Uterus (tissue), 3 donors: ENCODE measurements at regions not wholly inside any gene's neighbourhood (a gene's known extent, or its start where the extent isn't known, plus 50 kb on each side); places are given as distances from the start of the nearest gene placed in this dataset.
"Not testable (repeated sequence)": the region's sequence is repeated elsewhere in the genome, so short reads cannot be mapped to it uniquely, and the experiment has no call there.

Experiments used
- DNase-seq, 2 donors: peaks; one replicate each; pipeline ENCODE4 v3.0.0-alpha.2; 2019 to 2020
- H3K27ac ChIP-seq, 2 donors: fragments of 200-600 bp; sonication (generic); 1 replicate in 1 of 2; 2 replicates in 1 of 2; pipeline ENCODE4 v1.5.1; 2016 to 2018
- H3K27me3 ChIP-seq, 2 donors: fragments of 200-600 bp; sonication (generic); one replicate each; pipeline ENCODE4 v1.5.1; 2018 to 2019; ENCODE audit warnings: control low read depth in 1 of 2
- H3K36me3 ChIP-seq, 2 donors: fragments of 200-600 bp; sonication (generic); one replicate each; pipeline ENCODE4 v1.5.1; 2019; ENCODE audit warnings: control low read depth in 1 of 2
- H3K4me1 ChIP-seq, 2 donors: fragments of 200-600 bp; sonication (generic); one replicate each; pipeline ENCODE4 v1.5.1; 2018 to 2019; ENCODE audit warnings: control low read depth in 1 of 2
- H3K4me3 ChIP-seq, 2 donors: fragments of 200-600 bp; sonication (generic); 1 replicate in 1 of 2; 2 replicates in 1 of 2; pipeline ENCODE4 v1.5.1; 2018 to 2019; ENCODE audit warnings: mild to moderate bottlenecking in 1 of 2
- H3K9me3 ChIP-seq, 2 donors: fragments of 200-600 bp; sonication (generic); one replicate each; pipeline ENCODE4 v1.5.1; 2019; ENCODE audit warnings: control low read depth in 1 of 2
- CTCF ChIP-seq, 4 experiments: fragments of 200-600 bp in 2 of 4; fragments of 450-650 bp in 2 of 4; sonication (generic) in 2 of 4; IDR thresholded peaks; one replicate each; pipeline ENCODE4 v1.5.1; 2016 to 2019; ENCODE audit warnings: antibody characterized with exemption in 4 of 4, mild to moderate bottlenecking in 2 of 4, moderate library complexity in 1 of 4
- POLR2A ChIP-seq, 2 donors: fragments of 450-650 bp; IDR thresholded peaks; one replicate each; pipeline ENCODE4 v1.6.1; 2016; ENCODE audit warnings: antibody characterized with exemption in 2 of 2, mild to moderate bottlenecking in 1 of 2, moderate library complexity in 1 of 2
- intact Hi-C: fragments of 100-400 bp; cut with DNase I; formaldehyde crosslinking; loops from one replicate; pipeline ENCODE4 v1.15.1; 2023; ENCODE audit warnings: low total_unique reads
- donor health status: DM: yes; HTN: yes; CAD: no.

GRCh38 chr10:65628493-65629139, 1297.2 kb upstream of the LRRTM3 start:
- Histone ChIP-seq H3K36me3 (no peaks in the 10 kb centered on the region), H3K4me3 (no peak overlapping the region), H3K9me3 (no peaks in the 10 kb centered on the region), H3K4me1 (no peaks in the 10 kb centered on the region), H3K27me3 (no peaks in the 10 kb centered on the region), H3K27ac (no peak overlapping the region)
- intact Hi-C loops, result no loop called here
- TF ChIP-seq CTCF (IDR thresholded peaks at IDR 0.05) (no peak), POLR2A (IDR thresholded peaks at IDR 0.05) (no peak)
- no peak for DNase-seq

GRCh38 chr10:65660006-65660405, 1265.8 kb upstream of the LRRTM3 start:
- Histone ChIP-seq H3K27me3 (no peaks in the 10 kb centered on the region), H3K4me1 (no peaks in the 10 kb centered on the region), H3K27ac (no peak overlapping the region), H3K9me3 (no peaks in the 10 kb centered on the region), H3K4me3 (no peak overlapping the region), H3K36me3 (no peaks in the 10 kb centered on the region)
- DNase-seq, result no peak
- TF ChIP-seq POLR2A (IDR thresholded peaks at IDR 0.05), result no peak
- TF ChIP-seq CTCF (IDR thresholded peaks at IDR 0.05), result no peak
- intact Hi-C loops, result no loop called here

- H3K9me3 ChIP-seq, result no peaks in the 10 kb centered on the region
Measured at GRCh38 chr10:65670087-65670486, 1255.7 kb upstream of the LRRTM3 start.

GRCh38 chr10:65670596-65670995, 1255.2 kb upstream of the LRRTM3 start:
- DNase-seq, H3K9me3 ChIP-seq, H3K36me3 ChIP-seq, intact Hi-C loops, H3K27me3 ChIP-seq, H3K4me3 ChIP-seq, H3K4me1 ChIP-seq, H3K27ac ChIP-seq: not testable (repeated sequence)

More at GRCh38 chr10:65670087-65670486, 1255.7 kb upstream of the LRRTM3 start:
- TF ChIP-seq POLR2A (IDR thresholded peaks at IDR 0.05) (no peak), CTCF (IDR thresholded peaks at IDR 0.05) (no peak)
- no peak overlapping the region for H3K27ac ChIP-seq
- no peaks in the 10 kb centered on the region for H3K4me1 ChIP-seq
- no peaks in the 10 kb centered on the region for H3K27me3 ChIP-seq
- DNase-seq, result no peak
- intact Hi-C loops, result no loop called here
- no peak overlapping the region for H3K4me3 ChIP-seq
- no peaks in the 10 kb centered on the region for H3K36me3 ChIP-seq

- intact Hi-C loops, result no loop called here
- H3K27me3 ChIP-seq, result no peaks in the 10 kb centered on the region
- H3K9me3 ChIP-seq, result no peaks in the 10 kb centered on the region
- no peak overlapping the region for H3K4me3 ChIP-seq
- no peaks in the 10 kb centered on the region for H3K36me3 ChIP-seq
- no peak for DNase-seq
- H3K4me1 ChIP-seq, result no peaks in the 10 kb centered on the region
- H3K27ac ChIP-seq, result no peak overlapping the region
- no peak for TF ChIP-seq CTCF (IDR thresholded peaks at IDR 0.05)
- TF ChIP-seq POLR2A (IDR thresholded peaks at IDR 0.05), result no peak
Measured at GRCh38 chr10:65675236-65675635, 1250.6 kb upstream of the LRRTM3 start.

- Histone ChIP-seq H3K4me1 (no peaks in the 10 kb centered on the region), H3K36me3 (peaks cover 0 to 4% of the 10 kb centered on the region in 2 donors), H3K27ac (no peak overlapping the region), H3K9me3 (no peaks in the 10 kb centered on the region), H3K4me3 (no peak overlapping the region), H3K27me3 (no peaks in the 10 kb centered on the region)
- no peak for TF ChIP-seq CTCF (IDR thresholded peaks at IDR 0.05)
- no peak for TF ChIP-seq POLR2A (IDR thresholded peaks at IDR 0.05)
- no peak for DNase-seq
- intact Hi-C loops, result no loop called here
Measured at GRCh38 chr10:65684896-65685295, 1240.9 kb upstream of the LRRTM3 start.
